BLaER1 (cell line): ENCODE measurements at regions not wholly inside any gene's neighbourhood (a gene's known extent, or its start where the extent isn't known, plus 50 kb on each side); places are given as distances from the start of the nearest gene placed in this dataset.

Experiments
- H3K27ac ChIP-seq: shearing (Covaris generic); formaldehyde crosslinking; 2 replicates; pipeline ENCODE4 v1.8.1; 2022
- H3K27me3 ChIP-seq: shearing (Covaris generic); formaldehyde crosslinking; 2 replicates; pipeline ENCODE4 v1.8.1; 2022
- H3K36me3 ChIP-seq: shearing (Covaris generic); formaldehyde crosslinking; 2 replicates; pipeline ENCODE4 v1.8.1; 2022
- H3K4me1 ChIP-seq: shearing (Covaris generic); formaldehyde crosslinking; 2 replicates; pipeline ENCODE4 v1.8.1; 2022
- H3K4me2 ChIP-seq: shearing (Covaris generic); formaldehyde crosslinking; 2 replicates; pipeline ENCODE4 v1.8.1; 2022
- H3K4me3 ChIP-seq: shearing (Covaris generic); formaldehyde crosslinking; 2 replicates; pipeline ENCODE4 v1.8.1; 2022
- H3K9ac ChIP-seq: shearing (Covaris generic); formaldehyde crosslinking; 2 replicates; pipeline ENCODE4 v1.8.1; 2022
- H3K9me3 ChIP-seq: shearing (Covaris generic); formaldehyde crosslinking; 2 replicates; pipeline ENCODE4 v1.8.1; 2022
- H4K20me1 ChIP-seq: shearing (Covaris generic); formaldehyde crosslinking; 2 replicates; pipeline ENCODE4 v1.8.1; 2022
- Cebpa-rat ChIP-seq: shearing (Covaris generic); IDR thresholded peaks from 2 replicates; pipeline ENCODE4 v1.8.1; 2022

DNA sequence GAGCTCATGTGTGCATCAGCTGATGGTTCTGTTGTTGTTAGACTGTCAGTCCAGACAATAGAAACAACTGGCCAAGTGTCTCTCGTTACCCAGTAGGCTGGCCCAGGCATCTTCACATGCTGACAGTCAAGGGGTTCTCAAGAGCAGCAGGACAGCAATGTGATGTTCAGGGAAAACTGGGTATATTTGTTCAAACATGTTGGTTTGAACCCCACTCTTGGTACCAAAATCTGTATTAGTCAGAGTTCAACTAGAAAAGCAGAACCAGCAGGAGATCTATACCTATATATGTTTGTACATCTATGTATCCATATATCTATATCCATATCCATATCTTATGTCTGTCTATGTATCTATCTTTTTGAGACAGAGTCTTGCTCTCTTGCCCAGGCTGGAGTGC, 108.1 kb downstream of the LRRC70 start:
- no peak overlapping the region for H3K9ac ChIP-seq
- H3K4me3 ChIP-seq, result no peak overlapping the region
- H3K27me3 ChIP-seq, result no peaks in the 10 kb centered on the region
- no peak overlapping the region for H3K4me2 ChIP-seq
- H4K20me1 ChIP-seq, result no peaks in the 10 kb centered on the region
- peaks cover 5% of the 10 kb centered on the region; the same call in 1 of the 2 replicates for H3K4me1 ChIP-seq
- no peak overlapping the region for H3K27ac ChIP-seq
- no peak for TF ChIP-seq Cebpa-rat
- peaks cover 9% of the 10 kb centered on the region for H3K9me3 ChIP-seq
- H3K36me3 ChIP-seq, result no peaks in the 10 kb centered on the region

- Histone ChIP-seq H3K36me3 (no peaks in the 10 kb centered on the region), H3K27ac (no peak overlapping the region), H3K27me3 (no peaks in the 10 kb centered on the region), H3K4me3 (no peak overlapping the region), H3K9me3 (peaks cover 9% of the 10 kb centered on the region; the same call in 1 of the 2 replicates), H3K9ac (no peak overlapping the region), H4K20me1 (no peaks in the 10 kb centered on the region), H3K4me1 (peaks cover 5% of the 10 kb centered on the region; the same call in 1 of the 2 replicates), H3K4me2 (no peak overlapping the region)
- no peak for TF ChIP-seq Cebpa-rat
Observed at GRCh38 chr5:62685221-62685620, 106.6 kb downstream of the LRRC70 start.

DNA sequence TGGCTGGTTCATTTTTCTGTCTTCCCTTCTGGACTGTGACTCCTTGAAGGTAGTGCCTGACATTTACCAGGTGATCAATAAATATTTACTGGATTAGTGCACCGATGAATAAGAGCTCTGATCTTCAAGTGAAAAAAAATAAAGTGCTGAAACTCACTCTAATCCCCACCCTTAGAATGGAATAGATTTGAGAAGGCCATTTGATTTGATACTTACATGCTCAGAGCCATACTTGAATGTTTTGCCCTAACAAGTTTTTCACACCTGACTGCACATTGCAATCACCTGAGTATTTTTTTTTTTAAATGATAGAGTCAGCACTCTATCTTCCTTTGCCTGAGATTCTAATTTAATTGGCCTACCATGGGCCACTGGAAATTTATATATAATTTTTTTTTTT, 105.7 kb downstream of the LRRC70 start:
- Histone ChIP-seq H3K36me3 (no peaks in the 10 kb centered on the region), H4K20me1 (no peaks in the 10 kb centered on the region), H3K27ac (no peak overlapping the region), H3K4me1 (no peaks in the 10 kb centered on the region), H3K27me3 (no peaks in the 10 kb centered on the region), H3K4me3 (no peak overlapping the region), H3K9me3 (peaks cover 13% of the 10 kb centered on the region), H3K4me2 (no peak overlapping the region), H3K9ac (no peak overlapping the region)
- TF ChIP-seq Cebpa-rat, result no peak

DNA sequence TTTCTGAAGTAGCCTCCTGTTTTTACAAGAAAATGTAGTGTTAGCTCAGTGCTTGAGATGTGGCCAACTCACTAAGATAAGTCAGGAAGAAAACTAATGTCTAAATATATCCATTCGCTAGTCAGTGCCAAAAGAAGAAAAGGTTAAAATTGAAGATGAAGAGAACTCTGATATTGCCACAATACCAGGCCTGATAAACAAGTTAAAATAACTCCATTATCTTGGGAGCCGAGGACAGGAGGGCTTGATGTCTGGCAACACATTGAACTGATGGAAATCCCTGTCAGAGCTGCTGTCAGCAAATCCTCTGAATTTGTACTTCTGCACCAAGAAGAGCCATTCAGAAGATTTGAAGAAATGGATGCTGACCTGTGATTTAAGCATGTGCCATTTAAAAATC, 103.4 kb downstream of the LRRC70 start:
- H3K9ac ChIP-seq, result no peak overlapping the region
- H3K27ac ChIP-seq, result no peak overlapping the region
- no peak overlapping the region for H3K4me2 ChIP-seq
- no peak overlapping the region for H3K4me3 ChIP-seq
- peaks cover 32% of the 10 kb centered on the region for H3K9me3 ChIP-seq
- H4K20me1 ChIP-seq, result no peaks in the 10 kb centered on the region
- H3K4me1 ChIP-seq, result no peaks in the 10 kb centered on the region
- H3K36me3 ChIP-seq, result no peaks in the 10 kb centered on the region
- no peak for TF ChIP-seq Cebpa-rat
- no peaks in the 10 kb centered on the region for H3K27me3 ChIP-seq

- peaks cover 32% of the 10 kb centered on the region for H3K9me3 ChIP-seq
- H4K20me1 ChIP-seq, result no peaks in the 10 kb centered on the region
- no peaks in the 10 kb centered on the region for H3K4me1 ChIP-seq
- no peak overlapping the region for H3K27ac ChIP-seq
- no peak overlapping the region for H3K4me3 ChIP-seq
- H3K27me3 ChIP-seq, result no peaks in the 10 kb centered on the region
- H3K36me3 ChIP-seq, result no peaks in the 10 kb centered on the region
- no peak overlapping the region for H3K4me2 ChIP-seq
- no peak for TF ChIP-seq Cebpa-rat
- H3K9ac ChIP-seq, result no peak overlapping the region
Observed at GRCh38 chr5:62681117-62681850, 102.7 kb downstream of the LRRC70 start.

DNA sequence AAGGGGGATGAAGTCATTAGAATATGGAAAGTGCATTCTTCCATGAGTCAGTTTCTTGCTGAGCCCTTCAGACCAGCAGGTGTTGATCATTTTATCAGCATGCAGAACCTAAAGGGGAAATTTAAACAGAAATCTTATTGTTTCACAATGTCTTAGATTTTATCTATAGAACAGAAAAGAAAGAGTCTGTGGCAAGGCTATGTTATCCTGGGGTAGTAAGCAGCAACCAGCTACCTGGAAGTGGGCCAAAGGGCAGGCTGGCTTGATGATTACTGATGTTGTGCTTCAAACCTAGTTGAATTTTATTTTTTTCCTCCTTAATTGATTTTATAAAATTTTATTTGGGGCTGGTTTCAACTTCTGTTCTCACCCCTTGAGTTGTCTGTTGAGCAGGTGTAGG, 101.5 kb downstream of the LRRC70 start:
- H3K36me3 ChIP-seq, result no peaks in the 10 kb centered on the region
- peaks cover 37% of the 10 kb centered on the region for H3K9me3 ChIP-seq

More for the DNA sequence above, 101.5 kb downstream of the LRRC70 start:
- no peak for TF ChIP-seq Cebpa-rat
- Histone ChIP-seq H3K4me3 (no peak overlapping the region), H4K20me1 (no peaks in the 10 kb centered on the region), H3K4me1 (no peaks in the 10 kb centered on the region), H3K4me2 (no peak overlapping the region), H3K27ac (no peak overlapping the region), H3K9ac (no peak overlapping the region), H3K27me3 (no peaks in the 10 kb centered on the region)
